ENCODE measurements at regions not wholly inside any gene's neighbourhood (a gene's known extent, or its start where the extent isn't known, plus 50 kb on each side); places are given as distances from the start of the nearest gene placed in this dataset.
"Not testable (repeated sequence)": the region's sequence is repeated elsewhere in the genome, so short reads cannot be mapped to it uniquely, and the experiment has no call there.

GRCh38 chr3:182399978-182400737 is 393.1 kb upstream of the ATP11B start:
- ATAC-seq (no peak), DNase-seq (no peak)
- intact Hi-C loops (cut with DNase I) = no loop called here

GRCh38 chr3:182400838-182401237 is 392.5 kb upstream of the ATP11B start:
- ATAC-seq (no peak), DNase-seq (no peak)
- intact Hi-C loops (cut with DNase I) = no loop called here

GRCh38 chr3:182404031-182404430 is 389.3 kb upstream of the ATP11B start:
- no peak for ATAC-seq
- no peak for DNase-seq
- intact Hi-C loops (cut with DNase I) = no loop called here

DNA sequence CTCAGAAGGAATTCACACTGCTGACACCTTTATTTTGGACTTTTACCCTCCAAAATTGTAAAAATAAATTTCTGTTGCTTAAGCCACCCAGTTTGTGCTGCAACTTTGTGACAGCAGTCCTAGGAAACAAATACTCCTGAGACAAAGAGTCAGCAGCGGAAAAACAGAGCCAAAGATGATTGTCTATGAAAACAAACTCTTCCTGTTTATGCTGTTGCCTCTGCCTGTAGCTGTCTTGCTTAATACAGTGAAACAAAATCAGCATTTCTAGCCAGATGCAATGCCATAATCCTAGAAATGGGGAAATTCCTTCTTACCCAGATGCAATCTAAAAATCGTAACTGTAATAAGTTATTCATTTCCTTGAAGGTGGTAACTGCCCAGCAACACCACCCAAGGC is 387.5 kb upstream of the ATP11B start:
- intact Hi-C loops (cut with DNase I) = no loop called here
- no peak for DNase-seq
- ATAC-seq = no peak

DNA sequence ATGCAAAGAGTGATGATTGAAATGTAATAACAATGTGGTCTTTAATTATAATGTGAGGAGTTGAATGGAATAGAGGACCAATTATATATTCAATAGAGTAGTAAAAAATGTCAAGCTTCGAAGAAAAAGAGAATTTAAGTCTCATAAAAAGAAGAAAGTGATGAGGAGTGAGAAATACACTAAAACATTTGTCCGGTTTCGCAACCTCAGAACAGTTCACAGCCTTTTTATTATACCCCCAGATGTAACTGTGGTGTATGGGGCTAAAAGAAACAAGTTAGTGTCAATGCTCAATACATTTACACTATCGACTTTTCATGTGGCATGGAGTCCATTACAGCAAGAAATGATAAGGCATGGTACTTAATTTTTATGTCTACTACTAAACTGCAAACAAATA is 386.5 kb upstream of the ATP11B start:
- ATAC-seq (no peak), DNase-seq (no peak)
- intact Hi-C loops (cut with DNase I) = no loop called here

DNA sequence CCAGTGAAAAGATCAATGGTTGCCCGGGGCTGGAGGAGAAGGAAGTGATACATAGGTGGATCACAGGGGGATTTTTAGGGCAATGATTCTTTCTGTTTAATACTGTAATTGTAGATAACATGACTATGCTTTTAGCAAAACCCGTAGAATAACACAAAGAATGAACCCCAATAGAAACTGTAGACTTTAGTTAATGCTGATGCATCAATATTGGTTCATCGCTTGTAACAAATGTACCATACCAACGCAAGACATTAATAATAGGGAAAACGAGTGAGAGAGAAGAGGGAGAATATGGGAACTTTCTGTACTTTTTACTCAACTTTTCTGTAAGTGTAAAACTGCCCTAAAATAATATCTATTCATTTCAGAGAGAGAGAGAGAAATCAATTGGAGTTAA is 383.3 kb upstream of the ATP11B start:
- intact Hi-C loops (cut with DNase I) = no loop called here
- ATAC-seq = no peak
- no peak for DNase-seq

GRCh38 chr3:182412066-182412465 is 381.2 kb upstream of the ATP11B start:
- DNase-seq (no peak), ATAC-seq (no peak)
- intact Hi-C loops (cut with DNase I) = no loop called here

- no peak for DNase-seq
- intact Hi-C loops (cut with DNase I) = no loop called here
Observed at GRCh38 chr3:182413061-182413460, 380.2 kb upstream of the ATP11B start.

GRCh38 chr3:182413682-182414081 is 379.6 kb upstream of the ATP11B start:
- ATAC-seq (no peak), DNase-seq (no peak)
- intact Hi-C loops (cut with DNase I) = no loop called here

More at GRCh38 chr3:182413061-182413460, 380.2 kb upstream of the ATP11B start:
- no peak for ATAC-seq

- DNase-seq (no peak), ATAC-seq (no peak)
- intact Hi-C loops (cut with DNase I) = no loop called here
Observed at GRCh38 chr3:182414586-182414985, 378.7 kb upstream of the ATP11B start.

GRCh38 chr3:182420741-182421140 is 372.6 kb upstream of the ATP11B start:
- ATAC-seq = no peak
- intact Hi-C loops (cut with DNase I) = no loop called here
- no peak for DNase-seq

DNA sequence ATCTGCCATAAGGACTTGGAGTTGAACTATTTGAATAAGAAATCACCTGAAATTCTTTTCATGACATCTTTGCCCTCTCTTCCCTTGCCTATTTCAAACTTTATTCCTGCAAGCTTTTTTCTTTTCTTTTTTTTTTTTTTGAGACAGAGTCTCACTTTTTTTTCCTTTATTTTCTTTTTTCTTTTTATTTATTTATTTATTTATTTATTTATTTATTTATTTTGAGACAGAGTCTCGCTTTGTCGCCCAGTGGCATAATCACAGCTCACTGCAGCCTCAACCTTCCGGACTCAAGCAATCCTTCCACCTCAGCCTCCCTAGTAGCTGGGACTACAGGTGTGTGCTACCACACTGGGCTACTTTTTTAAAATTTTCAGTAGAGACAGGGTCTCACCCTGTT is 369.3 kb upstream of the ATP11B start:
- intact Hi-C loops (cut with DNase I) = no loop called here
- DNase-seq = no peak
- ATAC-seq = no peak

GRCh38 chr3:182425926-182426718 is 367.2 kb upstream of the ATP11B start:
- intact Hi-C loops (cut with DNase I); ATAC-seq; DNase-seq: not testable (repeated sequence)

GRCh38 chr3:182431972-182432371 is 361.3 kb upstream of the ATP11B start:
- DNase-seq; ATAC-seq; intact Hi-C loops (cut with DNase I): not testable (repeated sequence)

GRCh38 chr3:182435860-182436259 is 357.4 kb upstream of the ATP11B start:
- DNase-seq (no peak), ATAC-seq (no peak)
- intact Hi-C loops (cut with DNase I) = no loop called here

DNA sequence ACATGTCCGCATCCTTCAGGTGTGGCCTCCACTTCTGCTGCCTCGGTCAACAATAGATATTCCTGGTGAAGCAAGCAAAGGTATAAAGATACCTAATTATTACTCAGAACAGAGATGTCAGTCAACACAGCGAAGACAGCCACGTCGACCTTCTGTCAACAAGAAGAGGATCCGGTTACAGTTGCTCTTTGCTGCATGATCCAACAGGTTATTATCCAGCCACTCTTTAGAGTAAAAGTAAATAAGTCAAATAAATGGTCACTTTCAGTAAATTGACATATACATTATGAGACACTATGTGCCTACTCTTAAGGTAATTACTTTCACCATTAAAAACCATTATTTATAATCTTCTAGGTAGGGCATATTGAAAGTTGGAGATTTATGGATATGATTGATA is 356.8 kb upstream of the ATP11B start:
- intact Hi-C loops (cut with DNase I) = no loop called here
- DNase-seq (no peak), ATAC-seq (no peak)

- ATAC-seq (no peak), DNase-seq (no peak)
- intact Hi-C loops (cut with DNase I) = no loop called here
Observed at GRCh38 chr3:182438398-182438797, 354.9 kb upstream of the ATP11B start.

DNA sequence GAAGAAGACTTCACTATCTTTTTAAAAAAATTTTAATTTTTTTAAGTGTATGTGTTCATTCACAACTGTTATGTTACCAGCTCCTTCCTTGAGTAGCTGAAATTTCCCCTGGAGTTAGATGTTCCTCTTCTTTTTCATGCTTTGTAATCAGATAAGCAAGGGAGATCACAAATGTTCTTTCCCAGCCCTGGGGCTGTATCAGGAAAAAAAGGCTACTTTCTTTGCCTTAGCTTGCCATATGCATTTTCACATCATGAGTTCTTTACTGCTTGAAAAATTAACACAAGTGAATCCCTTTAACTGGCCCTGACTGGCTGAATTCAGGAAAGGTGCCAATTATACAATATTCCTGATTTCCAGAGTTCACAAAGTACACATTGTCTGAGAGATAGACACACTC is 353.2 kb upstream of the ATP11B start:
- intact Hi-C loops (cut with DNase I) = no loop called here
- no peak for DNase-seq
- ATAC-seq = no peak

GRCh38 chr3:182445576-182445975 is 347.7 kb upstream of the ATP11B start:
- intact Hi-C loops (cut with DNase I) = no loop called here
- DNase-seq (no peak), ATAC-seq (no peak)

DNA sequence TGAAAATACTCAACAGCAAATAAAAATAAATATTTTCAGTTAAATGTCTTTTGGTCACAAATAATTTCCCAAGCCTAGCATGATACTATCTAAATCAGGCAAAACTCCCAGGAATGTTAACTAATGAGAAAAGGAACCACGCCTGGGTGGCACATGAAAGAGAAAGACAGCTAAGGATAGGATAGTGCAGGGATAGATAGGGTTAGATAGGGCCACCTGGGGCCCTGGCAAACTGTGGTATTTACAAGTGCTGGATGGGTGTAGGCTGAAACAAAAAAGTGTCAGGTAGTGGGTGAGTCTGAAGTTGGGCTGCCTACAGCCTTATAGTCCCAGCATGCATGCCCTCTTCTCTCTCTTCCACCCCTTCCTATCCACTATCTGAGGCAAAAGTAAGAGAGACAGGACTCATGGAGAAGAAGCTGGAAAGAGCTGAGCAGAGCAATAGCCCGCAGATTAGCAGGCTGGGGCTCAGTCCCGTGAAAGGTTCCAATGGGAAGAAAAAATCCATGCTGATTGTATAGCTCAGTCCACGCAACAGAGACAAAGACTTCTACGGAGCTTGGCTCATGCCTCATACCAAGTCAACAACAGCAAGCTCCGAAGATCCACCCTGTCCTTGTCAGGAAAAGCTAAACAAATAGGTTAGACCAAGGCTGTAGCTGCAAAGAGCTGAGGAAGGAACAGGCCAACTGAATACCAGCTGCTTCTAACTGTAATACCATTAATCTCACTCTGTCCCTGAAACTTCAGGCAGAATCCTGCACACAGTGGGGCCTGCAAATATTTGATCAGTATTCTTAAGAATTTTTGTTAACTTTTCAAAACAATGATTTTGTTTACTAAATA is 342.1 kb upstream of the ATP11B start:
- intact Hi-C loops (cut with DNase I) = no loop called here
- ATAC-seq (no peak), DNase-seq (no peak)
